OCI-LY7 (cell line): ENCODE measurements at regions not wholly inside any gene's neighbourhood (a gene's known extent, or its start where the extent isn't known, plus 50 kb on each side); places are given as distances from the start of the nearest gene placed in this dataset.

Source experiments
- CTCF ChIP-seq: fragments of 200-600 bp; sonication (generic); conservative IDR thresholded peaks from 2 replicates; pipeline ENCODE4 v1.5.1; 2014; ENCODE audit warnings: mild to moderate bottlenecking, antibody characterized with exemption, low read length, moderate library complexity, mixed read lengths
- EZH2phosphoT487 ChIP-seq: fragments of 200-600 bp; sonication (generic); IDR thresholded peaks from 2 replicates; pipeline ENCODE4 v1.6.1; 2018; ENCODE audit warnings: low read depth, borderline replicate concordance, mild to moderate bottlenecking, mixed run types, antibody characterized with exemption, low read length, moderate library complexity, mixed read lengths

- TF ChIP-seq CTCF (no peak), EZH2phosphoT487 (no peak)
Observed at GRCh38 chr3:166556955-166557354, 719.7 kb upstream of the BCHE start.
